ENCODE measurements at regions not wholly inside any gene's neighbourhood (a gene's known extent, or its start where the extent isn't known, plus 50 kb on each side); places are given as distances from the start of the nearest gene placed in this dataset.

DNA sequence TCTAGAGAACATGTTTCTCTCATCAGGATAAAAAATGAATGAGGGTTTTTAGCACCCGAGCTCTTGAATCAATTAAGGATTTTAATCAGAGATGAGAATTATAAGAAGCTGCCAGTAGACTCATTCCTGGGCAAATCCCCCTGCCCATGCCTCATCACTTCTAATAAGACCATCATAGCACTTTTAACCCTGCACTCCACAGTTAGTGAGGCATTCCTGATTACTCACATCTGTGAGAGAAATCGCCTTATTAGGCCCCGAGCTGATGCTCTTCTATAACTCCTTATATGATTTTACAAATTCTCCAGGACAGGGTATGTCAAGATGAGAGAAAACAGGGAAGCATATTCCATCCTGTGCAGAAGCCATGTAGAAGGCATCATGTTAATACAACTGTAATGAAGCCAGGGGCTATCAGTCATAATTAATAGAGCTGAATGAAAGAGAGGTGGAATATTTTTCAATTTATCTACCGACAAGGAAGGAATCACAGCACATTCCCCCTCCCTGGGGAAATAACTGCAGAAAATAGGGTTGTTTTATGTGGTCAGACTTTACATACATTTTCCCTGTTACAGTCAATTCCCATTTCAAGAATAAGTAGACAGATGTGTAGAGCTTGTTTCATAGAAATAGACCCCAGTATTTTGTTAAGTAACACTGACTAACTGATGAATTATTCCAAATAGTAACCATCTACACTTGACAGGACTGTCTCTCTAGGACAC lies 272.7 kb downstream of the HHIPL2 start:
- Histone ChIP-seq H3K4me3 (no peak overlapping the region), H3K36me3 (no peaks in the 10 kb centered on the region), H3K27me3 (replicated peaks; ENCODE audit: insufficient read depth) (no peaks in the 10 kb centered on the region), H3K9me3 (no peaks in the 10 kb centered on the region), H3K4me1 (replicated peaks) (no peaks in the 10 kb centered on the region), H3K27ac (no peak overlapping the region)
- no peak for TF ChIP-seq POLR2A (IDR thresholded peaks at IDR 0.05)
- TF ChIP-seq, protein P1, sequence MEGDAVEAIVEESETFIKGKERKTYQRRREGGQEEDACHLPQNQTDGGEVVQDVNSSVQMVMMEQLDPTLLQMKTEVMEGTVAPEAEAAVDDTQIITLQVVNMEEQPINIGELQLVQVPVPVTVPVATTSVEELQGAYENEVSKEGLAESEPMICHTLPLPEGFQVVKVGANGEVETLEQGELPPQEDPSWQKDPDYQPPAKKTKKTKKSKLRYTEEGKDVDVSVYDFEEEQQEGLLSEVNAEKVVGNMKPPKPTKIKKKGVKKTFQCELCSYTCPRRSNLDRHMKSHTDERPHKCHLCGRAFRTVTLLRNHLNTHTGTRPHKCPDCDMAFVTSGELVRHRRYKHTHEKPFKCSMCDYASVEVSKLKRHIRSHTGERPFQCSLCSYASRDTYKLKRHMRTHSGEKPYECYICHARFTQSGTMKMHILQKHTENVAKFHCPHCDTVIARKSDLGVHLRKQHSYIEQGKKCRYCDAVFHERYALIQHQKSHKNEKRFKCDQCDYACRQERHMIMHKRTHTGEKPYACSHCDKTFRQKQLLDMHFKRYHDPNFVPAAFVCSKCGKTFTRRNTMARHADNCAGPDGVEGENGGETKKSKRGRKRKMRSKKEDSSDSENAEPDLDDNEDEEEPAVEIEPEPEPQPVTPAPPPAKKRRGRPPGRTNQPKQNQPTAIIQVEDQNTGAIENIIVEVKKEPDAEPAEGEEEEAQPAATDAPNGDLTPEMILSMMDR (IDR thresholded peaks at IDR 0.05) = no peak
- no peak for TF ChIP-seq POLR2AphosphoS5 (IDR thresholded peaks at IDR 0.05)
- no peak for DNase-seq (ENCODE audit: low spot score)
- intact Hi-C loops (cut with DNase I) = no loop called here
- 92% methylated on average over 4 of the region's 4 CpGs for WGBS

DNA sequence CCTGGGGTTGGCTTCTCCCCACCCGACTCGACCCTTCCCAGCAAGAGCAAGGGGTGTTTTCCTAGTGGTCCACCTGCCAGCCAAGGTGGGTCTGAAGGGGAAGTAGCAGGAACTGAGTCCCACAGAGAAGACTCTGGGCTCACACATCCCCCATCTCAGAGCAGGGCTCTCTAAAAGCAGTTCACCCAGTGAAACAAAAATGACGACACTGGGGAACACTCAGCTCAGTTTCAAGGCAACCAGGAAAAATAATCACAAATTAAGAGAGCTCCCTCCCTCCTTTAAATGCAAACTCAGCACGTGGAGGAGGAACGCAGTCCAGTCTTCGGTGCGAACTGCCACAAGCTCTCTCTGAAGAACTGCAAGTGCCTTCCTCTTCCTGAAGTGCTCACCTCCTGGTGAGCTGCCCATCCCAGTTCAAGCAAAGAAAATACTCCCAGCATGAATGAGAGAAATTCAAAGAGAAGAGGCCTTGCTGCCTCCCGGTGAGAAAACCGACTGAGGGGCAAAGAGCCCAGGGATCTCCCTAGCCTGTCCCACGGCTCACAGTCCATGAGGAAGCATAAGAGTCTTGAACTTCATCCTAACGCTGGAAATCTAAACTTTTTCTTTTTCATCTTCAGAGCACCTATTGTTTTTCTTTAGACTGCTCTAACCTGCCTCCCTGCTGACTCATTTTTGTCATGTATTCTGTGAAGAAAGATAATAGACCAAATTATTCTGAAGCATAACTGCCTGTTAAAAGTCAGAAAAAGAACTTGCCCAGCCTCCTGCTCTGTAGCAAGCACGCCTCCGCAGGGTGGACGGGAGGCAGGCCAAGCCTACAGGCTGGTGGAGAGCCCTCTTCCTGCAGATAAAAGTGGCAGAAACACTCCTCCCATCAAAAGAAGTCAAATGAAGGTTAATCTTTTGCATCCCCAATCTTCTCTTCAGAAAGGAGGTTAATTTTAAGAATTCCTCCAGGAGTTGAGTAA lies 281.4 kb downstream of the HHIPL2 start:
- H3K36me3 ChIP-seq = no peaks in the 10 kb centered on the region
- no peaks in the 10 kb centered on the region for H3K9me3 ChIP-seq
- 44% methylated on average over 14 of the region's 14 CpGs for WGBS
- H3K27me3 ChIP-seq (replicated peaks; ENCODE audit: insufficient read depth) = no peaks in the 10 kb centered on the region
- intact Hi-C loops (cut with DNase I) = no loop called here
- no peak overlapping the region for H3K27ac ChIP-seq
- TF ChIP-seq, protein P1 (IDR thresholded peaks at IDR 0.05) = no peak
- TF ChIP-seq POLR2AphosphoS5 (IDR thresholded peaks at IDR 0.05) = no peak
- no peak for TF ChIP-seq POLR2A (IDR thresholded peaks at IDR 0.05)
- DNase-seq (ENCODE audit: low spot score) = no peak
- no peak overlapping the region for H3K4me3 ChIP-seq
- no peaks in the 10 kb centered on the region for H3K4me1 ChIP-seq (replicated peaks)

DNA sequence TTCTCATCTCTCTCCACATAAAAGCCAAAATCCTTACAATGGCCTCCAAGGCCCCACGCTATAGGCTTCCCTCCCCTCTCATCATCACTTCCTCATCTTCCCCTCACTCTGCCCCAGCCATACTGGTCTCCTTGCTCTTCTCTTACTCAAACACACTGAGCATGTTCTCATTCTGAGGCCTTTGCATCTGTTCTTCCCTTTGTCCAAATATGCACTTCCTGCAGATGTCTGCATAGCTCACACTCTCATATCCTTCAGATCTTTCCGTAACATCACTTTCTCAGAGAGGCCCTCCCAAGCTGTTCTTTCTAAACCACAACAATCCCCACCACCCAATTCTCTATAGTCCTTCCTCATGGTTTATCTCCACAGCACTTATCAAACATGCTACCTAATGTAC lies 284.1 kb downstream of the HHIPL2 start:
- no peaks in the 10 kb centered on the region for H3K9me3 ChIP-seq
- no peak overlapping the region for H3K4me3 ChIP-seq
- intact Hi-C loops (cut with DNase I) = no loop called here
- TF ChIP-seq POLR2A (IDR thresholded peaks at IDR 0.05) = no peak
- TF ChIP-seq POLR2AphosphoS5 (IDR thresholded peaks at IDR 0.05) = no peak
- TF ChIP-seq, protein P1 (IDR thresholded peaks at IDR 0.05) = no peak
- no peaks in the 10 kb centered on the region for H3K27me3 ChIP-seq (replicated peaks; ENCODE audit: insufficient read depth)
- no peak overlapping the region for H3K27ac ChIP-seq
- 81% methylated on average over 2 of the region's 2 CpGs for WGBS
- no peaks in the 10 kb centered on the region for H3K36me3 ChIP-seq
- no peak for DNase-seq (ENCODE audit: low spot score)
- no peaks in the 10 kb centered on the region for H3K4me1 ChIP-seq (replicated peaks)

DNA sequence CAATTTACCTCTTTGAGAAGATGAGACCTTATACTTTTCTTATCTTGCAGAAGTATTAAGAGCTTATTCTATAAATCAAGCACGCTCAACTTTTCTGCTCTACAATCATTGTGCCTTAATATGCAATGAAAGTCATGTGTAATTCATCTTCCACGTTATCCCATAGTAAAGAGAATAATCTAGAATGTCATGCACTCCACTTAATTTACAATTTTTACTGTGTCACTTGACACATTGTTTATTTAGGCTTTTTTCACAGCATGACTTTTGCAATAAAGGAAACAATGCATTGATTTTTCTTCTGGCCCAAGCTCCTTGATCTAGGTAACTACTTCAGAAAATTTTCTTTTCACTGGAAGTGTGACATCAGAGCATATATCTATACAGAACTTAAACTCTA lies 290.9 kb downstream of the HHIPL2 start:
- H3K4me3 ChIP-seq = no peak overlapping the region
- no peaks in the 10 kb centered on the region for H3K36me3 ChIP-seq
- no peak overlapping the region for H3K27ac ChIP-seq
- no peaks in the 10 kb centered on the region for H3K4me1 ChIP-seq (replicated peaks)
- H3K9me3 ChIP-seq = no peaks in the 10 kb centered on the region
- TF ChIP-seq POLR2A (IDR thresholded peaks at IDR 0.05) = no peak
- TF ChIP-seq, protein P1 (IDR thresholded peaks at IDR 0.05) = no peak
- no peak for TF ChIP-seq POLR2AphosphoS5 (IDR thresholded peaks at IDR 0.05)
- H3K27me3 ChIP-seq (replicated peaks; ENCODE audit: insufficient read depth) = no peaks in the 10 kb centered on the region
- DNase-seq (ENCODE audit: low spot score) = no peak
- 23% methylated on average over 2 of the region's 2 CpGs for WGBS
- intact Hi-C loops (cut with DNase I) = no loop called here

Data from prostate gland (tissue), 2 donors.